BE2C (cell line): ENCODE measurements at regions not wholly inside any gene's neighbourhood (a gene's known extent, or its start where the extent isn't known, plus 50 kb on each side); places are given as distances from the start of the nearest gene placed in this dataset.

ENCODE experiments used
- DNase-seq: peaks from one replicate; pipeline ENCODE4 v3.0.0-alpha.2; 2020
- H3K27me3 ChIP-seq: fragments of 250-450 bp; sonication (Bioruptor Pico); 2 replicates; pipeline ENCODE4 v1.5.1; 2020; ENCODE audit warnings: mild to moderate bottlenecking
- H3K36me3 ChIP-seq: fragments of 250-450 bp; sonication (Bioruptor Pico); 2 replicates; pipeline ENCODE4 v1.5.1; 2020; ENCODE audit warnings: mild to moderate bottlenecking
- H3K4me1 ChIP-seq: fragments of 250-450 bp; sonication (Bioruptor Pico); 2 replicates; pipeline ENCODE4 v1.5.1; 2020
- H3K4me3 ChIP-seq: 2 replicates; pipeline ENCODE4 v1.5.1; 2011; ENCODE audit warnings: low read depth, low read length
- H3K9me3 ChIP-seq: fragments of 250-450 bp; sonication (Bioruptor Pico); 2 replicates; pipeline ENCODE4 v1.5.1; 2020
- CTCF ChIP-seq: IDR thresholded peaks from 2 replicates; pipeline ENCODE4 v1.5.1; 2012; ENCODE audit warnings: mild to moderate bottlenecking, low read depth, low read length

DNA sequence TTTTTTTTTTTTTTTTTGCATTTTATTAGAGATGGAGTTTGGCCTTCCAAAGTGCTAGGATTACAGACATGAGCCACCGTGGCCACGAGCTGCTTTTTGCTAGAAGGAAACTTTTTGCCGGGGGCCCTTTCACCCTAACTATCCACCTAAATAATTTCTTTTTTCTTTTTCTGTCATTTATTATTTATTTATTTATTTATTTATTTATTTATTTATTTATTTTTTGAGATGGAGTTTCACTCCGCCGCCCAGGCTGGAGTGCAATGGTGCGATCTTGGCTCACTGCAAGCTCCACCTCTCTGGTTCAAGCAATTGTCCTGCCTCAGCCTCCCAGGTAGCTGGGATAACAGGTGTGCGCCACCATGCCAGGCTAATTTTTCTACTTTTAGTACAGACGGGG is 303.9 kb downstream of the ASMT start:
- DNase-seq = no peak
- no peaks in the 10 kb centered on the region for H3K9me3 ChIP-seq

DNA sequence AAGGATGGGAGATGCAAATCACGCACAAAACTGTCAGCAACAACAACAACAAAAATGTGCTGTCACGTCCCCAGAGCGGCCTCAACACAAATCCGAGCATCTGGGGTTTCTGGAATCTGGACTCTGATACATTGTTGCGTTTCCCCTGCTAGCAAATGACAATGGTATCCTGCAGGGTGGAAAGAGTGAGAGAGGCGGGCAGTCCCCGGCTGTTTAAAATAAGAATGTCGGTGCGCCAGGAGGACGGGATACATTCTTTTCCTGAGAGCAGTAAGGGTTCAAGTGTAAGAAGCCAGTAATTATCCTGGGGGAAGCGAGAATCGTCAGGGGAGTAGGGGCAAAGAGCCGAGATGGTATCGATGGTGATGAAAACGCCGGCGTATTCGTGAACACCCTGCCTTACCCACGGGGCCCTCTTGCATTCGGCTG is 310.2 kb downstream of the ASMT start:
- no peaks in the 10 kb centered on the region for H3K27me3 ChIP-seq
- no peak for DNase-seq
- no peaks in the 10 kb centered on the region for H3K9me3 ChIP-seq
- TF ChIP-seq CTCF = no peak
- no peak overlapping the region for H3K4me3 ChIP-seq
- H3K36me3 ChIP-seq = no peaks in the 10 kb centered on the region
- no peaks in the 10 kb centered on the region for H3K4me1 ChIP-seq

More for the DNA sequence above, 303.9 kb downstream of the ASMT start:
- Histone ChIP-seq H3K4me1 (no peaks in the 10 kb centered on the region), H3K36me3 (no peaks in the 10 kb centered on the region), H3K4me3 (no peak overlapping the region), H3K27me3 (no peaks in the 10 kb centered on the region)
- TF ChIP-seq CTCF = no peak

GRCh38 chrX:1928805-1929204 is 313.9 kb downstream of the ASMT start:
- H3K4me1 ChIP-seq = no peaks in the 10 kb centered on the region
- no peaks in the 10 kb centered on the region for H3K36me3 ChIP-seq
- TF ChIP-seq CTCF = no peak
- H3K4me3 ChIP-seq = no peak overlapping the region
- H3K27me3 ChIP-seq = no peaks in the 10 kb centered on the region
- no peak for DNase-seq
- H3K9me3 ChIP-seq = no peaks in the 10 kb centered on the region

DNA sequence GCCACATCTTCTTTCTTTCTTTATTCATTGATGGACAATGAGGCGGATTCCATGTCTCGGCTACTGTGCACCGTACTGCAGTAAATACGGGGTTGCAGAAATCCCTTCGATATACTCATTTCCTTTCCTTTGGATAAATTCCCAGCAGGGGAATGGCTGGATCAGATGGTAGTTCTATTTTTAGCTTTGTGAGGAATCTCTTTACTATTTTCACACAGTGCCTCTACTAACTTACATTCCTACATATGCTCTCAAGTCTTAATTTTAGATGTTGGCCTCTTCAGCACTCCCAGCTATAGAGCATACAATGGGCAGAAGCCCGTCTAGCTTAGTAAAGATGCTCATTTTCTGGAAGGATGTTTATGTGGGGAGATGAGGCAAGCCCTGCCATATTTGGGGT is 317.4 kb downstream of the ASMT start:
- no peaks in the 10 kb centered on the region for H3K36me3 ChIP-seq
- TF ChIP-seq CTCF = no peak
- no peaks in the 10 kb centered on the region for H3K4me1 ChIP-seq
- no peak overlapping the region for H3K4me3 ChIP-seq
- no peaks in the 10 kb centered on the region for H3K27me3 ChIP-seq
- no peak for DNase-seq
- H3K9me3 ChIP-seq = no peaks in the 10 kb centered on the region

GRCh38 chrX:1933964-1934363 is 319.1 kb downstream of the ASMT start:
- no peak for TF ChIP-seq CTCF

GRCh38 chrX:1935805-1936204 is 320.9 kb downstream of the ASMT start:
- Histone ChIP-seq H3K4me1 (no peaks in the 10 kb centered on the region), H3K9me3 (no peaks in the 10 kb centered on the region), H3K36me3 (no peaks in the 10 kb centered on the region), H3K27me3 (no peaks in the 10 kb centered on the region), H3K4me3 (no peak overlapping the region)
- TF ChIP-seq CTCF = no peak
- no peak for DNase-seq

More at GRCh38 chrX:1933964-1934363, 319.1 kb downstream of the ASMT start:
- no peak for DNase-seq
- Histone ChIP-seq H3K4me1 (no peaks in the 10 kb centered on the region), H3K9me3 (no peaks in the 10 kb centered on the region), H3K36me3 (no peaks in the 10 kb centered on the region), H3K27me3 (no peaks in the 10 kb centered on the region), H3K4me3 (no peak overlapping the region)
